GM18519 (cell line): ENCODE measurements at regions not wholly inside any gene's neighbourhood (a gene's known extent, or its start where the extent isn't known, plus 50 kb on each side); places are given as distances from the start of the nearest gene placed in this dataset.
A peak's percentile ranks its signal among the peaks of the same experiment; 100 is the strongest.

Source experiments
- ATAC-seq: cut with Tn5 transposase; IDR thresholded peaks from one replicate; pipeline ENCODE4 v1.9.1; 2021; ENCODE audit warnings: mild to moderate bottlenecking, moderate library complexity; ENCODE audit not compliant: unreplicated experiment, low FRiP score

DNA sequence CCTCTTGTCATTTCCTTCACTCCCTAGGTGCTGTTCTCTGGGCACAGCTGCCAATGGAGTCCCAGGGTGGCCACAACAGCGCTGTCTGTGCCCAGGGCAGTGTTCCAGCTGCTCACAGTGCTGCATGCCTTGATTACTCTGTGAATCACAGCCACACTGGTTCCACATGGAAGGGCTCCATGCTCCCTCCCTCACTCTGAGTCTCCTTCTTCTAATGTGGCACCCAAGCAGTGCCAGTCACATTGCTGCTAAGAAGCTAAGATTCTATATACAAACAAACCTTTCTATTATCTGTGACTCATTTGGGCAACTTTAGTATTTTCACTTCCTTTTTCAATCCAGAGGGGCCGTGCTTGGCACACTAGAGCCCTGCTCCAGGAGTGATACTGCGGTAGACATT lies 248.7 kb downstream of the TDRD3 start:
- no peak for ATAC-seq

DNA sequence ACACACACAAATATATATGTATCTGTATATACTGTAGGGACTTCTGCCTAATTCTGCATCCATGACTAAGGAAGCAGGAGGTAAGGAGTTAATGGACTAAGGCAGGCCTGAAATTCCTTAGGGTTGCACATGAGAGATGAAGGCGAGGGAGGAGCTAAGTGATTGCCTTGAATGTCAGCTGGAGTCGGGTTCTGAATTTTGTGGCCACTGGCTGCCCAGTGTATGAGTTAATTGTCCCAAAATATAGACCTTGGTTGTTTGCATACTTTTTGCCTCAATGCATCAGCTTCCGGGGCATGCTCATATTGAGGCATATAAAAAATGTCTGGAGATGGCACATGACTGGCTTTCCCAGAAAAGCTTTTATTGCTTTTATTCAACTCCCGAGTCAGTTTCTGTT lies 245.5 kb downstream of the TDRD3 start:
- ATAC-seq = no peak

DNA sequence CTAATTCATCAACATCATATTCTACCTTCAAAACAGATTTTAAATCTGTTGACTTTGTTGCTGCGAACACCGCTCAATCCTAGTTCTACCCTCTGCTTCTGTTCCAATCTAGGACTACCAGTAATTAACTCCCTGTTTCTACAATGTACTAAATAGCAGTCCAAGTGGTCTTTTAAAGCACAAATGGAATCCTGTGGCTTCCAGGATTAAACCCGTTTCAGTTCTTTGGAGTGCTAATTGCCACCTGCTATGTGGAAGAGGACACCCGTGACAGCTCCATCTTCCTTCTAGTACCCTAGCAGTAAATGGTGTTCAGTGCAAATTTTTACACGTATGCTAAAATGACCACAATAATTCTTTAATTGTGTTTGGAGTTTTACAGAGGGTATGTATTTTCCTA lies 232.1 kb downstream of the TDRD3 start:
- ATAC-seq = no peak

DNA sequence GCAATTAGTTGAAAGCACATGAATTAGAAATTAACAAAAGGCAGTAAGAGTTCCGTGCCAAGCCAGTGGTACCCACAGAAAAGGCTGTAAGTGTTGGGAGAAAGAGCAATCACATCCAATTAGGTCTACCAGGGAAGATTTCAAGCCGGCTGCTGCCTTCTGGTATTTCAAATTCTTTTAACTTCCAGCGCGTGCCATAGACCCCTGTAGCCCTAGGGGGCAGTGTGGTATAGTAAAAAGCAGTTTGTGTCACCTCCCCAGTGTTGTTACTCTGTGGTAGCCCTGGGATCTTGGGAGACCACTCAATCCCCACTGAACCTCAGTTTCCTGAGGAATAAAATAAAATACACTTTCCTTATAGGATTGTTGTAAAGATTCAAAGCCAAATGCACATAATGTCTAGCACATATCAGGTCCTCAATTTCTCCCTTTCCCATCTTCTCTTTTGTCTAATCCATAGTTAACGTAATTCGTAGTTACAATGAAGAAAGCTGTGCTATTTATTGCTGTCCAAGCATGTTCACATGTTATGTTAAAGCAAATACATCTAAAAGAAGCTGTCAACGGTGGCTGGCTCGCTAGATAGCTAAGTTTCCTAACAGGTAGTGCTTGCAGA lies 230.2 kb downstream of the TDRD3 start:
- peak; percentile 94 for ATAC-seq
